NB4 (cell line): ENCODE measurements at regions not wholly inside any gene's neighbourhood (a gene's known extent, or its start where the extent isn't known, plus 50 kb on each side); places are given as distances from the start of the nearest gene placed in this dataset.

ENCODE experiments used
- POLR2A ChIP-seq: IDR thresholded peaks from 2 replicates; pipeline ENCODE4 v1.6.1; 2011; ENCODE audit warnings: mild to moderate bottlenecking; ENCODE audit not compliant: insufficient read length; ENCODE audit errors: extremely low read depth
- TF ChIP-seq, protein P1 (sequence below): IDR thresholded peaks from one replicate; pipeline ENCODE4 v1.5.1; 2012; ENCODE audit warnings: low read depth, low read length

DNA sequence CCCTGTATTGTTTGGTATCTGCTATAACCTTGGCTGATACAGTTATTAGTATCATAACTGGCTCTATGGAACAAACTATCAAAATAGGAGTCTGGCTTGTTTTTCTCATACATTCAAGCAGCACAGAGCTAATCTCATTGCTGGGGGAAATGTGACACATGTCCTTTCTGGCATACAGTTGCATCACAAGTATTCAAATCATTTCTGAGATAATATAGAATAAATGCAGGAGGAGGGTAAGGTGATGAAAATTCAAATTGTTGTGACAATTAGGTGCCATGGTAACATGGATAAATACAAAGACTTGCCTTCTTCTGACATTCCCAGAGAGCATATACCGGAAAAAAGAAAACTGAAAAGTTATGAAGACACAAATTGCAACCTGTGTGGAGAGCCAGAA lies 2706.8 kb downstream of the ARAP2 start:
- TF ChIP-seq, protein P1, sequence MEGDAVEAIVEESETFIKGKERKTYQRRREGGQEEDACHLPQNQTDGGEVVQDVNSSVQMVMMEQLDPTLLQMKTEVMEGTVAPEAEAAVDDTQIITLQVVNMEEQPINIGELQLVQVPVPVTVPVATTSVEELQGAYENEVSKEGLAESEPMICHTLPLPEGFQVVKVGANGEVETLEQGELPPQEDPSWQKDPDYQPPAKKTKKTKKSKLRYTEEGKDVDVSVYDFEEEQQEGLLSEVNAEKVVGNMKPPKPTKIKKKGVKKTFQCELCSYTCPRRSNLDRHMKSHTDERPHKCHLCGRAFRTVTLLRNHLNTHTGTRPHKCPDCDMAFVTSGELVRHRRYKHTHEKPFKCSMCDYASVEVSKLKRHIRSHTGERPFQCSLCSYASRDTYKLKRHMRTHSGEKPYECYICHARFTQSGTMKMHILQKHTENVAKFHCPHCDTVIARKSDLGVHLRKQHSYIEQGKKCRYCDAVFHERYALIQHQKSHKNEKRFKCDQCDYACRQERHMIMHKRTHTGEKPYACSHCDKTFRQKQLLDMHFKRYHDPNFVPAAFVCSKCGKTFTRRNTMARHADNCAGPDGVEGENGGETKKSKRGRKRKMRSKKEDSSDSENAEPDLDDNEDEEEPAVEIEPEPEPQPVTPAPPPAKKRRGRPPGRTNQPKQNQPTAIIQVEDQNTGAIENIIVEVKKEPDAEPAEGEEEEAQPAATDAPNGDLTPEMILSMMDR = no peak
- TF ChIP-seq POLR2A = no peak
